OCI-LY1 (cell line): ENCODE measurements at regions not wholly inside any gene's neighbourhood (a gene's known extent, or its start where the extent isn't known, plus 50 kb on each side); places are given as distances from the start of the nearest gene placed in this dataset.
"Not testable (repeated sequence)": the region's sequence is repeated elsewhere in the genome, so short reads cannot be mapped to it uniquely, and the experiment has no call there.

Source experiments
- H2AFZ ChIP-seq: fragments of 200-600 bp; sonication (generic), shearing (Covaris generic); 2 replicates; pipeline ENCODE4 v1.6.0; 2014; ENCODE audit warnings: antibody characterized with exemption, mild to moderate bottlenecking, low read length
- H3F3A ChIP-seq: fragments of 200-600 bp; sonication (generic), shearing (Covaris generic); 2 replicates; pipeline ENCODE4 v1.6.0; 2014; ENCODE audit warnings: mild to moderate bottlenecking, antibody characterized with exemption, low read length, moderate library complexity; ENCODE audit not compliant: insufficient read depth
- H3K27ac ChIP-seq: fragments of 200-600 bp; sonication (generic); 2 replicates; pipeline ENCODE4 v1.5.1; 2014; ENCODE audit warnings: low read length, mixed run types, mild to moderate bottlenecking, low read depth; ENCODE audit not compliant: poor library complexity, severe bottlenecking
- H3K27me3 ChIP-seq: fragments of 200-600 bp; sonication (generic); 2 replicates; pipeline ENCODE4 v1.6.0; 2014; ENCODE audit warnings: antibody characterized with exemption, mild to moderate bottlenecking, low read length, moderate library complexity; ENCODE audit not compliant: insufficient read depth
- H3K36me3 ChIP-seq: fragments of 200-600 bp; sonication (generic); 2 replicates; pipeline ENCODE4 v1.6.1; 2014; ENCODE audit warnings: mild to moderate bottlenecking, antibody characterized with exemption, low read length, moderate library complexity, mixed read lengths; ENCODE audit not compliant: insufficient read depth
- H3K4me1 ChIP-seq: fragments of 200-600 bp; sonication (generic); 2 replicates; pipeline ENCODE4 v1.5.1; 2014; ENCODE audit warnings: mild to moderate bottlenecking, low read length, moderate library complexity; ENCODE audit not compliant: insufficient read depth, severe bottlenecking
- H3K4me2 ChIP-seq: fragments of 200-600 bp; sonication (generic), shearing (Covaris generic); 2 replicates; pipeline ENCODE4 v1.6.1; 2014; ENCODE audit warnings: low read length
- H3K4me3 ChIP-seq: fragments of 200-600 bp; sonication (generic); 2 replicates; pipeline ENCODE4 v1.5.1; 2014; ENCODE audit warnings: low read length, low read depth, mild to moderate bottlenecking, mixed read lengths; ENCODE audit not compliant: poor library complexity, severe bottlenecking
- H3K79me2 ChIP-seq: fragments of 200-600 bp; shearing (Covaris generic); 2 replicates; pipeline ENCODE4 v1.6.1; 2016; ENCODE audit warnings: mixed run types, low read length, mixed read lengths; ENCODE audit not compliant: insufficient read depth
- H3K9ac ChIP-seq: fragments of 200-600 bp; sonication (generic), shearing (Covaris generic); 2 replicates; pipeline ENCODE4 v1.6.1; 2014; ENCODE audit warnings: mild to moderate bottlenecking, low read length, mixed read lengths
- H3K9me2 ChIP-seq: fragments of 200-600 bp; sonication (generic), shearing (Covaris generic); 2 replicates; pipeline ENCODE4 v1.6.1; 2014; ENCODE audit warnings: low read depth, mild to moderate bottlenecking, low read length, mixed read lengths
- H3K9me3 ChIP-seq: fragments of 200-600 bp; shearing (Covaris generic); 2 replicates; pipeline ENCODE4 v1.6.1; 2014; ENCODE audit warnings: low read length, mixed read lengths
- H4K20me1 ChIP-seq: fragments of 200-600 bp; sonication (generic), shearing (Covaris generic); 2 replicates; pipeline ENCODE4 v1.6.0; 2016; ENCODE audit warnings: mild to moderate bottlenecking, low read length; ENCODE audit not compliant: insufficient read depth
- EZH2 ChIP-seq: fragments of 200-600 bp; sonication (generic), shearing (Covaris generic); IDR thresholded peaks from 2 replicates; pipeline ENCODE4 v1.8.0; 2017; ENCODE audit warnings: borderline replicate concordance, mixed run types, mild to moderate bottlenecking, antibody characterized with exemption, low read length, moderate library complexity, mixed read lengths
- TF ChIP-seq, protein P1 (sequence below): fragments of 200-600 bp; sonication (generic), shearing (Covaris generic); IDR thresholded peaks from 2 replicates; pipeline ENCODE4 v1.5.1; 2017; ENCODE audit warnings: mild to moderate bottlenecking, antibody characterized with exemption, low read length, moderate library complexity, mixed read lengths

- Histone ChIP-seq H4K20me1 (no peaks in the 10 kb centered on the region), H3K9me3 (no peaks in the 10 kb centered on the region), H3K9me2 (no peaks in the 10 kb centered on the region), H3K4me1 (peaks cover 32% of the 10 kb centered on the region), H3K36me3 (no peaks in the 10 kb centered on the region), H3F3A (0 out of 2 replicates have a peak, but pooled peaks cover 3% of the 10 kb centered on the region), H3K27me3 (no peaks in the 10 kb centered on the region), H3K79me2 (no peaks in the 10 kb centered on the region), H3K27ac (no peak overlapping the region), H2AFZ (peak overlapping the region; percentile 87), H3K4me2 (peak overlapping the region; percentile 20; the same call in 1 of the 2 replicates), H3K9ac (no peak overlapping the region), H3K4me3 (no peak overlapping the region)
- TF ChIP-seq, protein P1, sequence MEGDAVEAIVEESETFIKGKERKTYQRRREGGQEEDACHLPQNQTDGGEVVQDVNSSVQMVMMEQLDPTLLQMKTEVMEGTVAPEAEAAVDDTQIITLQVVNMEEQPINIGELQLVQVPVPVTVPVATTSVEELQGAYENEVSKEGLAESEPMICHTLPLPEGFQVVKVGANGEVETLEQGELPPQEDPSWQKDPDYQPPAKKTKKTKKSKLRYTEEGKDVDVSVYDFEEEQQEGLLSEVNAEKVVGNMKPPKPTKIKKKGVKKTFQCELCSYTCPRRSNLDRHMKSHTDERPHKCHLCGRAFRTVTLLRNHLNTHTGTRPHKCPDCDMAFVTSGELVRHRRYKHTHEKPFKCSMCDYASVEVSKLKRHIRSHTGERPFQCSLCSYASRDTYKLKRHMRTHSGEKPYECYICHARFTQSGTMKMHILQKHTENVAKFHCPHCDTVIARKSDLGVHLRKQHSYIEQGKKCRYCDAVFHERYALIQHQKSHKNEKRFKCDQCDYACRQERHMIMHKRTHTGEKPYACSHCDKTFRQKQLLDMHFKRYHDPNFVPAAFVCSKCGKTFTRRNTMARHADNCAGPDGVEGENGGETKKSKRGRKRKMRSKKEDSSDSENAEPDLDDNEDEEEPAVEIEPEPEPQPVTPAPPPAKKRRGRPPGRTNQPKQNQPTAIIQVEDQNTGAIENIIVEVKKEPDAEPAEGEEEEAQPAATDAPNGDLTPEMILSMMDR: no peak
- TF ChIP-seq EZH2: no peak
Observed at GRCh38 chr7:53238021-53238605, 202.7 kb downstream of the POM121L12 start.

GRCh38 chr7:53239151-53239550 lies 203.7 kb downstream of the POM121L12 start:
- not testable (repeated sequence) for H3K4me3 ChIP-seq, H3K36me3 ChIP-seq, H3K9me2 ChIP-seq, H3K27ac ChIP-seq, H3K79me2 ChIP-seq, H3K9me3 ChIP-seq, H3K9ac ChIP-seq, H3F3A ChIP-seq, H4K20me1 ChIP-seq, H3K27me3 ChIP-seq
- Histone ChIP-seq H3K4me2 (peak overlapping the region; percentile 20; the same call in 1 of the 2 replicates), H3K4me1 (peaks cover 27% of the 10 kb centered on the region), H2AFZ (peak overlapping the region; percentile 87)

DNA sequence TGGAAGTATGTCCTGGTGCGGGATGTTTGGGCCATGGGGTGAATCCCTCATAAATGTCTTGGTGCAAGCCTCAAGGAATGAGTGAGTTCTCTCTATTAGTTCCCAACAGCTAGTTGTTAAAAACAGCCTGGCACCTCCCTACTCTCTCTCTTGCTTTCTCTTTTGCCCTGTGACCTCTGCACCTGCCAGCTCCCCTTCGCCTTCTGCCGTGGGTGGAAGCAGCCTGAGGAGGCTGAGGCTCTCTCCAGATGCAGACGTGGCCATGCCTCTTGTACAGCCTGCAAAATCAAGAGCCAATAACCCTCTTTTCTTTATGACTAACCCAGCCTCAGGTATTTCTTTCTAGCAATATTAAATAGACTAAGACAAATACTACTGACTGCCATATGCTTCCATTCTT lies 210.3 kb downstream of the POM121L12 start:
- H3K4me2 ChIP-seq: no peak overlapping the region
- H3K9ac ChIP-seq: no peak overlapping the region
- no peaks in the 10 kb centered on the region for H3K9me3 ChIP-seq
- no peaks in the 10 kb centered on the region for H4K20me1 ChIP-seq
- no peaks in the 10 kb centered on the region for H3F3A ChIP-seq
- TF ChIP-seq, protein P1: no peak
- TF ChIP-seq EZH2: no peak
- H3K4me3 ChIP-seq: no peak overlapping the region
- H2AFZ ChIP-seq: no peak overlapping the region
- peaks cover 23% of the 10 kb centered on the region for H3K4me1 ChIP-seq
- H3K79me2 ChIP-seq: no peaks in the 10 kb centered on the region
- no peaks in the 10 kb centered on the region for H3K9me2 ChIP-seq
- H3K27me3 ChIP-seq: no peaks in the 10 kb centered on the region
- no peaks in the 10 kb centered on the region for H3K36me3 ChIP-seq
- no peak overlapping the region for H3K27ac ChIP-seq

DNA sequence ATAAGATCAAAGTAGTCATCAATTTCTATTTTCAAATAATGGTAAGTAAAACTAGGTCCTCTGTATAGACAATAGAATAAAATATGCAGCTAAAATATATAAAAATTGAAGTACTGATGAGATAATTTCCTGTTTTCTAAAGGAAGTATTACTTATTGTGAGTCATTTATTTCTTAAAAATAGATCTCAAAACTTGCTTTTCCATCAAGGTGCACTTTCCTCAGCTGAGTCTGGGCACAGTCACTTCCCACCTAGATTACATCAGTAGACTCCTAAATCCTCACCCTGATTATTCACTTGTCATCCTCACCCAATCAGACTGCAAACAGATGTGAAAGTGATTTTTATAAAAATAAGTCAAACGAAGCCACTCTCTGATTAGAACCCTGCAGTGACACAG lies 211.5 kb downstream of the POM121L12 start:
- H3K4me1 ChIP-seq: peaks cover 21% of the 10 kb centered on the region

More for the DNA sequence above, 211.5 kb downstream of the POM121L12 start:
- Histone ChIP-seq H3K36me3 (no peaks in the 10 kb centered on the region), H3K4me2 (no peak overlapping the region), H3K9me2 (no peaks in the 10 kb centered on the region), H3K4me3 (no peak overlapping the region), H2AFZ (peak overlapping the region; percentile 16; the same call in 1 of the 2 replicates), H4K20me1 (no peaks in the 10 kb centered on the region), H3K27me3 (no peaks in the 10 kb centered on the region), H3K9me3 (no peaks in the 10 kb centered on the region), H3K79me2 (no peaks in the 10 kb centered on the region), H3F3A (no peaks in the 10 kb centered on the region), H3K9ac (no peak overlapping the region), H3K27ac (no peak overlapping the region)
- TF ChIP-seq EZH2: no peak
- TF ChIP-seq, protein P1: no peak
